ENCODE measurements at regions not wholly inside any gene's neighbourhood (a gene's known extent, or its start where the extent isn't known, plus 50 kb on each side); places are given as distances from the start of the nearest gene placed in this dataset.

DNA sequence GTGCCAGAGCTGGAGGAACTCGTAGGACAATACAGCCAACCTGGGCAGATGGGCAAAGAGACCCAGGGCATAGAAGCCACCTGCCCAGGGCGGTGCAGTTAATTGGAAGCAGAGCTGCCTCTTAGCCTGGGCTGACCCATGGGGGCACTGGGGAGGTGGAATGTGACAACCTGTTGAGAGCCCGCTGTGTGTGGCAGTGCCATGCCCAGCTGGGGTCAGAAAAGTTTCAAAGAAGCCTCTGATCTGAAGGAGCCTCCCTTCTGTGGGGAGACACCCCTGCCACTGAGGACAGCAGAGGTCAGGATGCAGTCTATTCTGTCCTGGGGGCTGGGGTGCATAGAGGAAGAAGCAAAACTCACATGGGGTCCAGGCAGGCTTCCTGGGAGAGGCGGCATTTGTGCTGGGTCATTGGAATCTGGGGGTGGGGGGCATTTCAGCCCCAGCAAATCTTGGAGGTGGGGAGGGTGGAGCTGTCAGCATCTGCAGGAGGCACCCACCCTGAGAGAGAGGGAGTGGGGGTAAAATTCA lies 176.1 kb upstream of the CIBAR2 start:
- FAIRE-seq: no peak
- dilution Hi-C loops (cut with MboI; ENCODE audit: extremely low pct_ligation_motif_present, low sequenced_read_pairs): no loop called here
- Histone ChIP-seq H3K4me2 (ENCODE audit: control insufficient read depth, extremely low read depth, insufficient read depth, low read depth, low read length) (no peak overlapping the region), H3K79me2 (ENCODE audit: control insufficient read depth, insufficient read depth, low read length) (no peaks in the 10 kb centered on the region), H3K36me3 (ENCODE audit: control insufficient read depth in 2 of 2, extremely low read depth in 1 of 2, insufficient read depth in 2 of 2, low read length in 2 of 2) (no peaks in the 10 kb centered on the region), H3K4me3 (ENCODE audit: control insufficient read depth in 2 of 3, extremely low read depth in 1 of 3, insufficient read depth in 2 of 3, low read depth in 1 of 3, low read length in 3 of 3) (no peak overlapping the region), H3K27ac (ENCODE audit: control insufficient read depth, insufficient read depth, low read length) (no peak overlapping the region), H3K27me3 (ENCODE audit: control insufficient read depth, extremely low read depth, insufficient read depth, low read length) (peaks cover 7% of the 10 kb centered on the region), H3K9me1 (ENCODE audit: control insufficient read depth, extremely low read depth, insufficient read depth, low read length) (no peaks in the 10 kb centered on the region), H2AFZ (ENCODE audit: control insufficient read depth, low read length) (no peak overlapping the region), H4K20me1 (ENCODE audit: control insufficient read depth, extremely low read depth, insufficient read depth, low read length) (peaks cover 2% of the 10 kb centered on the region), H3K9ac (ENCODE audit: control insufficient read depth, extremely low read depth, insufficient read depth, low read length) (no peak overlapping the region), H3K9me3 (ENCODE audit: control insufficient read depth, low read depth, low read length) (no peaks in the 10 kb centered on the region), H3K4me1 (ENCODE audit: control insufficient read depth, extremely low read depth, insufficient read depth, low read length) (no peaks in the 10 kb centered on the region)
- TF ChIP-seq, protein P1, sequence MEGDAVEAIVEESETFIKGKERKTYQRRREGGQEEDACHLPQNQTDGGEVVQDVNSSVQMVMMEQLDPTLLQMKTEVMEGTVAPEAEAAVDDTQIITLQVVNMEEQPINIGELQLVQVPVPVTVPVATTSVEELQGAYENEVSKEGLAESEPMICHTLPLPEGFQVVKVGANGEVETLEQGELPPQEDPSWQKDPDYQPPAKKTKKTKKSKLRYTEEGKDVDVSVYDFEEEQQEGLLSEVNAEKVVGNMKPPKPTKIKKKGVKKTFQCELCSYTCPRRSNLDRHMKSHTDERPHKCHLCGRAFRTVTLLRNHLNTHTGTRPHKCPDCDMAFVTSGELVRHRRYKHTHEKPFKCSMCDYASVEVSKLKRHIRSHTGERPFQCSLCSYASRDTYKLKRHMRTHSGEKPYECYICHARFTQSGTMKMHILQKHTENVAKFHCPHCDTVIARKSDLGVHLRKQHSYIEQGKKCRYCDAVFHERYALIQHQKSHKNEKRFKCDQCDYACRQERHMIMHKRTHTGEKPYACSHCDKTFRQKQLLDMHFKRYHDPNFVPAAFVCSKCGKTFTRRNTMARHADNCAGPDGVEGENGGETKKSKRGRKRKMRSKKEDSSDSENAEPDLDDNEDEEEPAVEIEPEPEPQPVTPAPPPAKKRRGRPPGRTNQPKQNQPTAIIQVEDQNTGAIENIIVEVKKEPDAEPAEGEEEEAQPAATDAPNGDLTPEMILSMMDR (optimal IDR thresholded peaks at IDR 0.05 in 1 of 3, IDR thresholded peaks at IDR 0.05 in 1 of 3, conservative IDR thresholded peaks at IDR 0.05 in 1 of 3; ENCODE audit: extremely low read depth in 1 of 3, insufficient read depth in 2 of 3, low read length in 3 of 3): no peak
- no peak for TF ChIP-seq EZH2 (IDR thresholded peaks at IDR 0.05; ENCODE audit: low read length)
- DNase-seq (ENCODE audit: low read depth, low spot score): no peak

DNA sequence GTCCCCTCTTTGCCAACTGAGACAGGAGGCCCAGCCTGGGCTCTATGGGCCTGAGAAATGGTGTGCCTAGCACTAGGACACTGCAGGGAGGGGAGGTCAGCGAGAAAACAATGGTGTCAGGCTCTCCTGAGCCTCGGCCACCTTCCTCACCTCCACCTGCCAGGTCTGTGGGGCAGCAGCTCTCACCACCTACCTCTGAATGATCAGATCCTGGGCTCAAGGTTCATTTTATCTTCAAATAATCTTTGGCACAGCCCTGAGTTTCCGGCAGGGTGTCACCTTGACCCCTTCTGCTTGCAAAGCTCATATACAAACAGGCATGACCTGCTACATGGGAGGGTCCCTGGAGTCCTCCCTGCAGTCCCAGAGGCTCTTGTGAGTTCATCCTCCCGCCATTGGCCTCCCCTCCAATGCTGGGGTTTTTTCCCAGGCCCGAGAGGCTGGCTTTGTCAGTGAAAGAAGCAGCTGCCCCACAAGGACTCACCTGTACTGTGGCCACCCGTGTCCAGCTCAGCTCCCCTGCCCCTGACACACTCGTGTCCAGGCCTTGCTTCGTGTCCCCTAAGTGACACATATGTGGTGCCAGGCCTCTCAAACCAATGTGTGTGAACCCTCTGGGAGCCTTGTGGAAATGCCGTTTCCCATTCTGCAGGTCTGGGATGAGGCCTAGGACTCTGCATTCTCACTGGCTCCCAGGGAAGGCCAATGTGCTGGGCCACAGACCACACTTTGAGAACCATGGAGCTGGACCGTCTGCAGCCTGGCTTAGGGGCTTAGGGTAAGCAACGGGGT lies 176.8 kb upstream of the CIBAR2 start:
- Histone ChIP-seq H3K36me3 (ENCODE audit: control insufficient read depth in 2 of 2, extremely low read depth in 1 of 2, insufficient read depth in 2 of 2, low read length in 2 of 2) (no peaks in the 10 kb centered on the region), H3K4me1 (ENCODE audit: control insufficient read depth, extremely low read depth, insufficient read depth, low read length) (no peaks in the 10 kb centered on the region), H3K9me3 (ENCODE audit: control insufficient read depth, low read depth, low read length) (no peaks in the 10 kb centered on the region), H3K4me2 (ENCODE audit: control insufficient read depth, extremely low read depth, insufficient read depth, low read depth, low read length) (no peak overlapping the region), H3K27me3 (ENCODE audit: control insufficient read depth, extremely low read depth, insufficient read depth, low read length) (peaks cover 7% of the 10 kb centered on the region), H3K27ac (ENCODE audit: control insufficient read depth, insufficient read depth, low read length) (no peak overlapping the region), H2AFZ (ENCODE audit: control insufficient read depth, low read length) (no peak overlapping the region), H3K9ac (ENCODE audit: control insufficient read depth, extremely low read depth, insufficient read depth, low read length) (no peak overlapping the region), H3K4me3 (ENCODE audit: control insufficient read depth in 2 of 3, extremely low read depth in 1 of 3, insufficient read depth in 2 of 3, low read depth in 1 of 3, low read length in 3 of 3) (no peak overlapping the region), H4K20me1 (ENCODE audit: control insufficient read depth, extremely low read depth, insufficient read depth, low read length) (peaks cover 2% of the 10 kb centered on the region), H3K9me1 (ENCODE audit: control insufficient read depth, extremely low read depth, insufficient read depth, low read length) (no peaks in the 10 kb centered on the region), H3K79me2 (ENCODE audit: control insufficient read depth, insufficient read depth, low read length) (no peaks in the 10 kb centered on the region)
- dilution Hi-C loops (cut with MboI; ENCODE audit: extremely low pct_ligation_motif_present, low sequenced_read_pairs): no loop called here
- FAIRE-seq: no peak
- TF ChIP-seq, protein P1 (optimal IDR thresholded peaks at IDR 0.05 in 1 of 3, IDR thresholded peaks at IDR 0.05 in 1 of 3, conservative IDR thresholded peaks at IDR 0.05 in 1 of 3; ENCODE audit: extremely low read depth in 1 of 3, insufficient read depth in 2 of 3, low read length in 3 of 3): no peak
- TF ChIP-seq EZH2 (IDR thresholded peaks at IDR 0.05; ENCODE audit: low read length): no peak
- DNase-seq (ENCODE audit: low read depth, low spot score): no peak
